ENCODE measurements at regions not wholly inside any gene's neighbourhood (a gene's known extent, or its start where the extent isn't known, plus 50 kb on each side); places are given as distances from the start of the nearest gene placed in this dataset.

GRCh38 chr2:159856760-159857159, 58.8 kb upstream of the CD302 start:
- H3K36me3 ChIP-seq (replicated peaks in 1 of 2; ENCODE audit: control insufficient read depth in 1 of 2, insufficient read depth in 2 of 2, low read length in 1 of 2), result no peaks in the 10 kb centered on the region
- no peak for DNase-seq
- H3K4me1 ChIP-seq (ENCODE audit: control insufficient read depth in 1 of 2, insufficient read depth in 2 of 2, low read depth in 1 of 2, low read length in 1 of 2), result no peaks in the 10 kb centered on the region; a peak in 1 of 4 replicates
- no peaks in the 10 kb centered on the region for H3K9me2 ChIP-seq
- H3F3A ChIP-seq (replicated peaks; ENCODE audit: insufficient read depth), result no peaks in the 10 kb centered on the region
- peaks cover 6% of the 10 kb centered on the region; the same call in 1 of the 2 replicates for H3K27me3 ChIP-seq (ENCODE audit: insufficient read depth)
- ChIA-PET POLR2A (no interaction called here), CTCF (interaction anchor here (1.1 kb wide), 1 partner anchor 49 kb away, joined by 3 read pairs; no protein-coding TSS in a partner anchor)
- no peak overlapping the region for H2AFZ ChIP-seq (ENCODE audit: low read depth)
- H3K9ac ChIP-seq, result no peak overlapping the region
- no peak overlapping the region for H3K4me2 ChIP-seq
- WGBS (ENCODE audit: low lambda C conversion rate), result 45% methylated on average over 2 of the region's 2 CpGs
- H3K79me2 ChIP-seq (ENCODE audit: insufficient read depth), result no peaks in the 10 kb centered on the region
- no peak for TF ChIP-seq JUND (IDR thresholded peaks at IDR 0.05)
- TF ChIP-seq FOXJ3 (CRISPR knock-in tag; IDR thresholded peaks at IDR 0.05), result no peak
- no peak for TF ChIP-seq RCOR1 (IDR thresholded peaks at IDR 0.05; ENCODE audit: low read length)
- no peak for TF ChIP-seq RAD21 (IDR thresholded peaks at IDR 0.05; ENCODE audit: low read length)
- H3K9me3 ChIP-seq, result no peaks in the 10 kb centered on the region
- H4K20me1 ChIP-seq (ENCODE audit: insufficient read depth), result no peaks in the 10 kb centered on the region
- no peak overlapping the region for H3K27ac ChIP-seq (ENCODE audit: low read depth in 2 of 2, low read length in 1 of 2)
- H3K4me3 ChIP-seq (ENCODE audit: low read depth in 2 of 2, low read length in 1 of 2), result no peak overlapping the region

DNA sequence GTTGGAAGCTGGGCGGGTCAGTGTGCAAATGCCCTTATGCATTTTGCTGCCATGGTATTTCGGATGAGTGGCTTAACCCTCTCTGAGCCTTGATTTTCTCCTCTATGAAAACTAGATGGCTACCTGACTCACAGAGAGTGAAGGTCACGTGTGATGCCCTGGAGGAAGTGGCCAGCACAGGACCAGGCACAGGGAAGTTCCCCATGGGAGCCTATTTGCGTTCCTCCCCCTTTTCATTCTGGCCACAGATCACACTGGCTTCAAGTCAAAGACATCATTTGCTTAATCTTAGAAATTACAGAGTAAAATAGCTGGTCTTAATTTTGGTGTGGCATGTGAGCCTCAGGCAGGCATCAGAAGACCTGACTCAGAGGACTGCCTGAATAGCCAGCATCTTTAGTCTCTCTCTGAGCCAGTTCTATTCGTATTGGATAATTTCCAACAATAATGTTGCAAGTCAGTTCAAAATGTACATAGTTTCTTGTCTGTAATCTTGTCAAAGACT, 57.6 kb upstream of the CD302 start:
- Histone ChIP-seq H2AFZ (ENCODE audit: low read depth) (no peak overlapping the region), H4K20me1 (ENCODE audit: insufficient read depth) (no peaks in the 10 kb centered on the region), H3K79me2 (ENCODE audit: insufficient read depth) (no peaks in the 10 kb centered on the region), H3K4me3 (ENCODE audit: low read depth in 2 of 2, low read length in 1 of 2) (no peak overlapping the region), H3K9me2 (no peaks in the 10 kb centered on the region), H3F3A (replicated peaks; ENCODE audit: insufficient read depth) (no peaks in the 10 kb centered on the region), H3K36me3 (replicated peaks in 1 of 2; ENCODE audit: control insufficient read depth in 1 of 2, insufficient read depth in 2 of 2, low read length in 1 of 2) (no peaks in the 10 kb centered on the region), H3K9me3 (no peaks in the 10 kb centered on the region), H3K27me3 (ENCODE audit: insufficient read depth) (peaks cover 6% of the 10 kb centered on the region; the same call in 1 of the 2 replicates), H3K4me1 (ENCODE audit: control insufficient read depth in 1 of 2, insufficient read depth in 2 of 2, low read depth in 1 of 2, low read length in 1 of 2) (no peaks in the 10 kb centered on the region; a peak in 1 of 4 replicates), H3K9ac (no peak overlapping the region), H3K4me2 (no peak overlapping the region), H3K27ac (ENCODE audit: low read depth in 2 of 2, low read length in 1 of 2) (no peak overlapping the region)
- ChIA-PET CTCF (no interaction called here), POLR2A (no interaction called here)
- 77% methylated on average over 5 of the region's 5 CpGs for WGBS (ENCODE audit: low lambda C conversion rate)
- TF ChIP-seq MAX (IDR thresholded peaks at IDR 0.05; ENCODE audit: low read depth), result no peak
- TF ChIP-seq TAF1 (IDR thresholded peaks at IDR 0.05; ENCODE audit: borderline replicate concordance, low read depth, low read length), result no peak
- TF ChIP-seq SMC3 (IDR thresholded peaks at IDR 0.05; ENCODE audit: low read depth, low read length), result no peak
- no peak for TF ChIP-seq FOXJ3 (CRISPR knock-in tag; IDR thresholded peaks at IDR 0.05)
- no peak for TF ChIP-seq ELF1 (IDR thresholded peaks at IDR 0.05)
- no peak for TF ChIP-seq NRF1 (IDR thresholded peaks at IDR 0.05; ENCODE audit: low read depth, low read length)
- no peak for TF ChIP-seq RAD21 (IDR thresholded peaks at IDR 0.05; ENCODE audit: low read length)
- no peak for TF ChIP-seq PBX3 (IDR thresholded peaks at IDR 0.05)
- TF ChIP-seq TEAD4 (IDR thresholded peaks at IDR 0.05; ENCODE audit: borderline replicate concordance, insufficient read depth), result no peak
- TF ChIP-seq FOXM1 (IDR thresholded peaks at IDR 0.05; ENCODE audit: low read depth), result no peak
- no peak for TF ChIP-seq RXRA (IDR thresholded peaks at IDR 0.05; ENCODE audit: borderline replicate concordance, low read depth)
- TF ChIP-seq, protein P1, sequence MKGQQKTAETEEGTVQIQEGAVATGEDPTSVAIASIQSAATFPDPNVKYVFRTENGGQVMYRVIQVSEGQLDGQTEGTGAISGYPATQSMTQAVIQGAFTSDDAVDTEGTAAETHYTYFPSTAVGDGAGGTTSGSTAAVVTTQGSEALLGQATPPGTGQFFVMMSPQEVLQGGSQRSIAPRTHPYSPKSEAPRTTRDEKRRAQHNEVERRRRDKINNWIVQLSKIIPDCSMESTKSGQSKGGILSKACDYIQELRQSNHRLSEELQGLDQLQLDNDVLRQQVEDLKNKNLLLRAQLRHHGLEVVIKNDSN (IDR thresholded peaks at IDR 0.05; ENCODE audit: borderline replicate concordance, low read depth), result no peak
- TF ChIP-seq TCF12 (IDR thresholded peaks at IDR 0.05), result no peak
- no peak for TF ChIP-seq GATA2 (CRISPR knock-in tag; IDR thresholded peaks at IDR 0.05)
- TF ChIP-seq GABPA (IDR thresholded peaks at IDR 0.05; ENCODE audit: low read depth), result no peak
- TF ChIP-seq JUND (IDR thresholded peaks at IDR 0.05), result no peak
- TF ChIP-seq MEF2A (IDR thresholded peaks at IDR 0.05; ENCODE audit: borderline replicate concordance, low read depth), result no peak
- TF ChIP-seq SIN3A (IDR thresholded peaks at IDR 0.05; ENCODE audit: borderline replicate concordance, low read depth, low read length), result no peak
- TF ChIP-seq, protein P2, sequence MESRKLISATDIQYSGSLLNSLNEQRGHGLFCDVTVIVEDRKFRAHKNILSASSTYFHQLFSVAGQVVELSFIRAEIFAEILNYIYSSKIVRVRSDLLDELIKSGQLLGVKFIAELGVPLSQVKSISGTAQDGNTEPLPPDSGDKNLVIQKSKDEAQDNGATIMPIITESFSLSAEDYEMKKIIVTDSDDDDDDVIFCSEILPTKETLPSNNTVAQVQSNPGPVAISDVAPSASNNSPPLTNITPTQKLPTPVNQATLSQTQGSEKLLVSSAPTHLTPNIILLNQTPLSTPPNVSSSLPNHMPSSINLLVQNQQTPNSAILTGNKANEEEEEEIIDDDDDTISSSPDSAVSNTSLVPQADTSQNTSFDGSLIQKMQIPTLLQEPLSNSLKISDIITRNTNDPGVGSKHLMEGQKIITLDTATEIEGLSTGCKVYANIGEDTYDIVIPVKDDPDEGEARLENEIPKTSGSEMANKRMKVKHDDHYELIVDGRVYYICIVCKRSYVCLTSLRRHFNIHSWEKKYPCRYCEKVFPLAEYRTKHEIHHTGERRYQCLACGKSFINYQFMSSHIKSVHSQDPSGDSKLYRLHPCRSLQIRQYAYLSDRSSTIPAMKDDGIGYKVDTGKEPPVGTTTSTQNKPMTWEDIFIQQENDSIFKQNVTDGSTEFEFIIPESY (IDR thresholded peaks at IDR 0.05; ENCODE audit: borderline replicate concordance, low read depth), result no peak
- TF ChIP-seq CHD2 (IDR thresholded peaks at IDR 0.05; ENCODE audit: low read length, partially characterized antibody), result no peak
- DNase-seq, result no peak
